GM12878 (cell line): ENCODE measurements at regions not wholly inside any gene's neighbourhood (a gene's known extent, or its start where the extent isn't known, plus 50 kb on each side); places are given as distances from the start of the nearest gene placed in this dataset.

Experiments used
- ATAC-seq: fragments of 200-7000 bp; cut with Tn5 transposase; 3 replicates; pipeline ENCODE4 v1.9.1; 2020; ENCODE audit warnings: mild to moderate bottlenecking, moderate library complexity
- BruUV-seq: library from RNA; stranded (reverse); fragments of 400-500 nt; replicated peaks from 2 replicates; lab custom pipeline; 2021; lab: Mats Ljungman, UMichigan
- CTCF ChIA-PET: fragments of 300-600 bp; sonication (Branson Sonifier 250); formaldehyde crosslinking; extraction: SDS; loops from one replicate; lab custom pipeline; 2021; ENCODE audit warnings: inconsistent platforms; lab: Yijun Ruan, JAX
- POLR2A ChIA-PET: fragments of 350-600 bp; formaldehyde crosslinking; extraction: SDS; loops from one replicate; lab custom pipeline; 2021; ENCODE audit warnings: inconsistent platforms; lab: Charles Lee
- RAD21 ChIA-PET: fragments of 300-600 bp; sonication (Branson Sonifier 250); formaldehyde crosslinking; loops from one replicate; lab custom pipeline; 2023; ENCODE audit warnings: antibody characterized with exemption; ENCODE audit not compliant: unreplicated experiment; lab: Charles Lee
- SMC1A ChIA-PET: fragments of 300-600 bp; sonication (Branson Sonifier 250); formaldehyde crosslinking; loops from one replicate; lab custom pipeline; 2023; ENCODE audit not compliant: unreplicated experiment, uncharacterized antibody; lab: Charles Lee
- DNase-seq: peaks from one replicate; pipeline ENCODE4 v3.0.0-alpha.2; 2011; ENCODE audit warnings: low read depth, low spot score
- FAIRE-seq: peaks from 3 replicates; lab custom pipeline; 2011; peaks lifted over from hg19 to GRCh38; lab: Jason Lieb, UNC
- H2AFZ ChIP-seq: 2 replicates; pipeline ENCODE4 v1.6.0; 2011; ENCODE audit warnings: low read depth, low read length, control low read depth; ENCODE audit not compliant: control insufficient read depth
- H3K27ac ChIP-seq: 2 replicates; pipeline ENCODE4 v1.5.1; 2011; ENCODE audit warnings: control low read depth; ENCODE audit not compliant: control insufficient read depth, insufficient read depth
- H3K27me3 ChIP-seq, 2 experiments: replicated peaks in 1 of 2; 2 replicates each; pipeline versions ENCODE4 v1.6.0 to v1.6.1; 2011; ENCODE audit warnings: low read length in 1 of 2; ENCODE audit not compliant: control insufficient read depth in 2 of 2, insufficient read depth in 2 of 2
- H3K36me3 ChIP-seq, 2 experiments: 2 replicates each; pipeline ENCODE4 v1.5.1; 2011; ENCODE audit warnings: low read length in 1 of 2; ENCODE audit not compliant: control insufficient read depth in 2 of 2, insufficient read depth in 2 of 2
- H3K4me1 ChIP-seq: 2 replicates; pipeline ENCODE4 v1.6.1; 2011; ENCODE audit warnings: mild to moderate bottlenecking, low read length, moderate library complexity, mixed read lengths; ENCODE audit not compliant: control insufficient read depth, insufficient read depth
- H3K4me2 ChIP-seq: 2 replicates; pipeline ENCODE4 v1.6.0; 2011; ENCODE audit warnings: control low read depth; ENCODE audit not compliant: control insufficient read depth, insufficient read depth
- H3K4me3 ChIP-seq: fragments of 200-600 bp; sonication (generic); 2 replicates; pipeline ENCODE4 v1.5.1; 2016
- H3K79me2 ChIP-seq: 2 replicates; pipeline ENCODE4 v1.6.0; 2011; ENCODE audit warnings: low read length; ENCODE audit not compliant: control insufficient read depth, insufficient read depth
- H3K9ac ChIP-seq: 2 replicates; pipeline ENCODE4 v1.8.0; 2011; ENCODE audit warnings: low read length, control low read depth, mixed read lengths; ENCODE audit not compliant: control insufficient read depth, insufficient read depth
- H3K9me3 ChIP-seq: replicated peaks from 3 replicates; pipeline ENCODE4 v1.5.1; 2011; ENCODE audit warnings: mild to moderate bottlenecking, low read length; ENCODE audit not compliant: control insufficient read depth, insufficient read depth
- H4K20me1 ChIP-seq: 2 replicates; pipeline ENCODE4 v1.6.0; 2011; ENCODE audit not compliant: control insufficient read depth, insufficient read depth
- BCL11A ChIP-seq: IDR thresholded peaks from 2 replicates; pipeline ENCODE4 v1.6.1; 2011; ENCODE audit warnings: low read depth, low read length
- BCL3 ChIP-seq: IDR thresholded peaks from 2 replicates; pipeline ENCODE4 v1.6.1; 2011; ENCODE audit warnings: borderline replicate concordance, low read depth, mild to moderate bottlenecking, moderate library complexity, low read length; ENCODE audit not compliant: insufficient read depth, poor library complexity, severe bottlenecking
- CBX5 ChIP-seq: sonication (generic); IDR thresholded peaks from 2 replicates; pipeline ENCODE4 v1.6.1; 2016; ENCODE audit warnings: low read depth, moderate library complexity, mild to moderate bottlenecking, inconsistent platforms
- KAT2A ChIP-seq: conservative IDR thresholded peaks from 2 replicates; pipeline ENCODE4 v1.6.1; 2011; ENCODE audit warnings: low read depth, low read length; ENCODE audit not compliant: control insufficient read depth
- NFXL1 ChIP-seq: fragments of 450-650 bp; IDR thresholded peaks from 2 replicates; pipeline ENCODE4 v1.6.1; 2017; ENCODE audit warnings: antibody characterized with exemption, mild to moderate bottlenecking, borderline replicate concordance
- NRF1 ChIP-seq: conservative IDR thresholded peaks from 2 replicates; pipeline ENCODE4 v1.6.1; 2011; ENCODE audit warnings: mild to moderate bottlenecking, low read depth, low read length, improper control_type of control experiment
- PBX3 ChIP-seq: IDR thresholded peaks from 2 replicates; pipeline ENCODE4 v1.6.1; 2011; ENCODE audit warnings: mild to moderate bottlenecking, low read depth, low read length, moderate library complexity; ENCODE audit not compliant: insufficient replicate concordance
- PML ChIP-seq: IDR thresholded peaks from 2 replicates; pipeline ENCODE4 v1.6.1; 2012; ENCODE audit warnings: low read length, inconsistent platforms
- ZBTB4 ChIP-seq: fragments of 450-650 bp; formaldehyde crosslinking; IDR thresholded peaks from 2 replicates; pipeline ENCODE4 v1.4.0; 2022; ENCODE audit warnings: mild to moderate bottlenecking, moderate library complexity
- WGBS: methylation state at CpG from one replicate; pipeline ENCODE4 v1.1.6; 2016; ENCODE audit warnings: low lambda C conversion rate; ENCODE audit not compliant: insufficient replicate concordance, insufficient coverage; ENCODE audit errors: missing lambda C conversion rate; 5-methylcytosine and 5-hydroxymethylcytosine counted together
- in situ Hi-C: fragments of 300-500 bp; cut with MboI; formaldehyde crosslinking; loops from 9 replicates; pipeline ENCODE4 v1.14.3; 2018; ENCODE audit warnings: mixed read lengths
- intact Hi-C: fragments of 100-400 bp; cut with micrococcal nuclease; formaldehyde crosslinking; loops from one replicate; pipeline ENCODE4 v1.14.2; 2022; ENCODE audit not compliant: unreplicated experiment
- TF ChIP-seq, protein P1 (sequence below): IDR thresholded peaks from 2 replicates; pipeline ENCODE4 v1.6.1; 2012; ENCODE audit warnings: low read depth, low read length, improper control_type of control experiment

DNA sequence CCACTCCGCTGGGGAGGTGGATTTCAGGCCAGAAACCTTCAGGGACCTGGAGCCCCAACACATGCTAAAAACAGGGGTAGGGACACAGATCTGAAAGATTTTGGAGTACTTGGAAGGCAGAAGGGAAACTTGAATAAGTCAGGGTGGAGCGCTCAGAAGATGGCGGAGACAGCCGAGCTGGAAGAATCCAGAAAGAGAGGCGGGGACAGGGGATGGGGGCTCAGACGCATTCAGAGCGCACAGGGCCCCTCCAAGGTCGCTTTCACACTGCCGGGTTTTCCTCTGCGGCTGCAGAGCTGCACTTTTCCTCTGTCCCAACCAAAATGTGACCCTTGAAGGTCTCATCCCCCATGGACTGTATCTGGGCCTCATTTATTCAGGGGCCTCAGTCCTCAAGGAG lies 56.9 kb downstream of the ERICH4 start:
- no peak for FAIRE-seq
- H3K4me3 ChIP-seq = no peak overlapping the region
- H4K20me1 ChIP-seq = no peaks in the 10 kb centered on the region
- no peaks in the 10 kb centered on the region for H3K79me2 ChIP-seq
- peaks cover 2% of the 10 kb centered on the region for H3K9me3 ChIP-seq
- no TSS peak for BruUV-seq
- H3K4me2 ChIP-seq = no peak overlapping the region
- DNase-seq = no peak
- no peak overlapping the region for H3K27ac ChIP-seq
- no peak for ATAC-seq
- SMC1A ChIA-PET = no interaction called here
- H3K9ac ChIP-seq = no peak overlapping the region
- POLR2A ChIA-PET = no interaction called here
- 79% methylated on average over 10 of the region's 10 CpGs for WGBS
- CTCF ChIA-PET = no interaction called here
- RAD21 ChIA-PET = no interaction called here
- no peak overlapping the region for H2AFZ ChIP-seq
- in situ Hi-C loops = no loop called here
- H3K36me3 ChIP-seq = no peaks in the 10 kb centered on the region
- H3K27me3 ChIP-seq = no peaks in the 10 kb centered on the region; a peak in 2 of 4 replicates
- H3K4me1 ChIP-seq = peaks cover 3% of the 10 kb centered on the region; the same call in 1 of the 2 replicates
- TF ChIP-seq PBX3 (no peak), NFXL1 (no peak), KAT2A (no peak), BCL11A (no peak), CBX5 (no peak), ZBTB4 (CRISPR knock-in tag) (no peak), PML (no peak), NRF1 (no peak), BCL3 (no peak)
- TF ChIP-seq, protein P1, sequence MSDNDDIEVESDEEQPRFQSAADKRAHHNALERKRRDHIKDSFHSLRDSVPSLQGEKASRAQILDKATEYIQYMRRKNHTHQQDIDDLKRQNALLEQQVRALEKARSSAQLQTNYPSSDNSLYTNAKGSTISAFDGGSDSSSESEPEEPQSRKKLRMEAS = no peak
- intact Hi-C loops = no loop called here
